Neuronal stem cell (in vitro differentiated cells): ENCODE measurements at regions not wholly inside any gene's neighbourhood (a gene's known extent, or its start where the extent isn't known, plus 50 kb on each side); places are given as distances from the start of the nearest gene placed in this dataset.

Source experiments
- DNase-seq: peaks from one replicate; pipeline ENCODE4 v3.0.0-alpha.2; 2013; ENCODE audit warnings: low spot score
- H2AFZ ChIP-seq: one replicate; pipeline ENCODE4 v1.6.1; 2013; ENCODE audit warnings: mild to moderate bottlenecking, low read length, inconsistent platforms
- H2AK5ac ChIP-seq: 2 replicates; pipeline ENCODE4 v1.6.1; 2013; ENCODE audit warnings: low read depth, mild to moderate bottlenecking, inconsistent platforms, low read length, moderate library complexity, mixed read lengths
- H2BK120ac ChIP-seq: 2 replicates; pipeline ENCODE4 v1.6.1; 2013; ENCODE audit warnings: low read depth, mild to moderate bottlenecking, inconsistent platforms, low read length, moderate library complexity, mixed read lengths
- H2BK12ac ChIP-seq: one replicate; pipeline ENCODE4 v1.6.1; 2013; ENCODE audit warnings: low read length, inconsistent platforms
- H2BK15ac ChIP-seq: 2 replicates; pipeline ENCODE4 v1.6.1; 2013; ENCODE audit warnings: mild to moderate bottlenecking, low read length, inconsistent platforms, mixed read lengths
- H2BK5ac ChIP-seq: one replicate; pipeline ENCODE4 v1.6.1; 2013; ENCODE audit warnings: inconsistent platforms, mild to moderate bottlenecking, low read length, moderate library complexity
- H3K14ac ChIP-seq: one replicate; pipeline ENCODE4 v1.6.1; 2013; ENCODE audit warnings: low read length, inconsistent platforms
- H3K18ac ChIP-seq: 2 replicates; pipeline ENCODE4 v1.6.1; 2013; ENCODE audit warnings: low read length, inconsistent platforms
- H3K23ac ChIP-seq: 2 replicates; pipeline ENCODE4 v1.6.1; 2013; ENCODE audit warnings: low read depth, mild to moderate bottlenecking, mixed read lengths, low read length, inconsistent platforms; ENCODE audit not compliant: poor library complexity
- H3K27ac ChIP-seq: replicated peaks from 3 replicates; pipeline ENCODE4 v1.5.1; 2013; ENCODE audit warnings: low read length, inconsistent platforms
- H3K27me3 ChIP-seq, 3 experiments: 2 replicates each; pipeline ENCODE4 v1.6.1; 2013; ENCODE audit warnings: low read length in 3 of 3, mild to moderate bottlenecking in 2 of 3, inconsistent platforms in 1 of 3, low read depth in 1 of 3, mixed read lengths in 1 of 3, moderate library complexity in 1 of 3; ENCODE audit not compliant: control insufficient read depth in 3 of 3, insufficient read depth in 3 of 3
- H3K36me3 ChIP-seq, 2 donors: replicated peaks in 1 of 2; 2 replicates each; pipeline ENCODE4 v1.6.1; 2013; ENCODE audit warnings: low read length in 2 of 2; ENCODE audit not compliant: control insufficient read depth in 2 of 2, insufficient read depth in 2 of 2
- H3K4ac ChIP-seq: 2 replicates; pipeline ENCODE4 v1.6.1; 2013; ENCODE audit warnings: inconsistent platforms, mild to moderate bottlenecking, low read length, moderate library complexity
- H3K4me1 ChIP-seq, 2 donors: 1 replicate in 1 of 2; 2 replicates in 1 of 2; pipeline ENCODE4 v1.6.1; 2013; ENCODE audit warnings: low read length in 2 of 2, low read depth in 1 of 2; ENCODE audit not compliant: control insufficient read depth in 2 of 2, insufficient read depth in 1 of 2
- H3K4me2 ChIP-seq: one replicate; pipeline ENCODE4 v1.6.1; 2013; ENCODE audit warnings: mild to moderate bottlenecking, low read length, inconsistent platforms; ENCODE audit not compliant: insufficient read depth, poor library complexity, severe bottlenecking
- H3K4me3 ChIP-seq, 2 donors: 2 replicates each; pipeline ENCODE4 v1.5.1; 2013; ENCODE audit warnings: low read length in 2 of 2, mild to moderate bottlenecking in 2 of 2, inconsistent platforms in 1 of 2, moderate library complexity in 1 of 2
- H3K79me1 ChIP-seq: one replicate; pipeline ENCODE4 v1.6.1; 2013; ENCODE audit warnings: low read depth, mild to moderate bottlenecking, inconsistent platforms, low read length, moderate library complexity
- H3K9ac ChIP-seq: one replicate; pipeline ENCODE4 v1.6.1; 2013; ENCODE audit warnings: mild to moderate bottlenecking, low read depth, low read length, inconsistent platforms; ENCODE audit not compliant: poor library complexity
- H3K9me3 ChIP-seq, 2 donors: replicated peaks in 1 of 2; 2 replicates each; pipeline versions ENCODE3 to v1.6.1; 2013; ENCODE audit warnings: low read length in 2 of 2, mild to moderate bottlenecking in 2 of 2, inconsistent platforms in 1 of 2, low read depth in 1 of 2, mixed read lengths in 1 of 2, moderate library complexity in 1 of 2; ENCODE audit not compliant: control insufficient read depth in 2 of 2, insufficient read depth in 1 of 2
- H4K8ac ChIP-seq: one replicate; pipeline ENCODE4 v1.6.1; 2013; ENCODE audit warnings: low read depth, mild to moderate bottlenecking, inconsistent platforms, low read length, moderate library complexity
- H4K91ac ChIP-seq: one replicate; pipeline ENCODE4 v1.6.1; 2013; ENCODE audit warnings: low read length, low read depth, mild to moderate bottlenecking, inconsistent platforms; ENCODE audit not compliant: poor library complexity
- WGBS, 2 donors: extraction: QIAGEN DNeasy Blood & Tissue Kit; methylation state at CpG; one replicate each; pipeline ENCODE4 v1.1.7; 2013; ENCODE audit warnings: missing lambda C conversion rate in 2 of 2, mixed read lengths in 1 of 2; ENCODE audit not compliant: insufficient read length in 2 of 2, insufficient replicate concordance in 1 of 2; ENCODE audit errors: extremely low coverage in 2 of 2; 5-methylcytosine and 5-hydroxymethylcytosine counted together

- Histone ChIP-seq H3K27ac (no peak overlapping the region), H3K4ac (no peak overlapping the region), H3K18ac (no peak overlapping the region), H3K9ac (no peak overlapping the region), H4K8ac (no peak overlapping the region), H2AK5ac (no peak overlapping the region), H3K9me3 (no peaks in the 10 kb centered on the region), H4K91ac (no peak overlapping the region), H2BK120ac (no peak overlapping the region), H3K79me1 (no peaks in the 10 kb centered on the region), H3K36me3 (no peaks in the 10 kb centered on the region), H3K4me2 (no peak overlapping the region), H2BK12ac (no peak overlapping the region), H3K4me3 (no peak overlapping the region), H3K23ac (no peak overlapping the region), H3K14ac (no peak overlapping the region), H2BK15ac (no peak overlapping the region), H2BK5ac (no peak overlapping the region), H3K4me1 (no peaks in the 10 kb centered on the region), H3K27me3 (no peaks in the 10 kb centered on the region), H2AFZ (no peak overlapping the region)
- WGBS, 2 donors = no CpG with 5 or more reads among the region's 4 CpGs
- no peak for DNase-seq
These were observed 153.8 kb upstream of the IRAK1BP1 start for GRCh38 chr6:78713564-78713963.

DNA sequence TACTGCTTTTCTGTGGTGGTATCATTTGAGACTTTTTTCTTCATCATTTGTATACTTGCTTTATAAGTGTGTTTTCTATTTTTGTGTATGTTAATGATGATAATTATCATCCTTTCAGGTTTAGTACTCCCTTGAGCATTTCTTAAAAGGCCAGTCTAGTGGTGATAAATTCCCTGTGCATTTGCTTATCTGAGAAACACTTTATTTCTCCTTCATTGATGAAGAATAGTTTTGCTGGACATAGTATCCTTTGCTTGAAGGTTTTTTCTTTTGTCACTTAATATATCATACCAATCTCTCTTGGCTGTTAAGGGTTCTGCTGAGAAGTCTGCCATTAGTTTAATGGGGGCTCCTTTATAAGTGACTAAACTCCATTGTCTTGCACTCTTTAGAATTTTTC is 123.2 kb upstream of the IRAK1BP1 start:
- Histone ChIP-seq H3K4me2 (no peak overlapping the region), H3K27me3 (no peaks in the 10 kb centered on the region), H3K4ac (no peak overlapping the region), H3K4me3 (no peak overlapping the region), H2BK15ac (no peak overlapping the region), H3K18ac (no peak overlapping the region), H3K36me3 (no peaks in the 10 kb centered on the region), H4K8ac (no peak overlapping the region), H2AK5ac (no peak overlapping the region), H2BK5ac (no peak overlapping the region), H4K91ac (no peak overlapping the region), H3K4me1 (no peaks in the 10 kb centered on the region), H3K14ac (no peak overlapping the region), H3K9ac (no peak overlapping the region), H3K27ac (no peak overlapping the region), H3K79me1 (no peaks in the 10 kb centered on the region), H2AFZ (no peak overlapping the region), H3K23ac (no peak overlapping the region), H3K9me3 (peaks cover 0 to 5% of the 10 kb centered on the region in 2 donors), H2BK12ac (no peak overlapping the region), H2BK120ac (no peak overlapping the region)
- DNase-seq = no peak

DNA sequence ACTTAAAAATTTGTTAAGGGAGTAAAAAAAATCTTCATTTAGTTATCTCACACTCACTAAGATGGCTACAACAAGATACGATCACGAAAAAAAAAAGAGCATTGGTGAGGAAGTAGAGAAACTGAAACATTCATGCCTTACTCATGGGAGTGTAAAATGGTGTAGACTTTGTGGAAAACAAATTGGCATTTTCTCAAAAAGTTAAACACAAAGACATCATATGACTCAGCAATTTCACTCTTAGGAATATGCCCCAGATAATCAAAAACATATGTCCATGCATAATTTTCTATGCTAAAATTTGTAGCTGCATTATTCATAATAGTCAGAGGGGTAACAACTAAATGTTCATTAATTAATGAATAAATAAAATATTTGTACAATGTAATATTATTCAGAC is 120.9 kb upstream of the IRAK1BP1 start:
- no peak overlapping the region for H3K27ac ChIP-seq
- H3K9ac ChIP-seq = no peak overlapping the region
- H3K4me2 ChIP-seq = no peak overlapping the region
- H2BK5ac ChIP-seq = no peak overlapping the region
- H3K4me1 ChIP-seq = no peaks in the 10 kb centered on the region
- peaks cover 0 to 5% of the 10 kb centered on the region in 2 donors for H3K9me3 ChIP-seq
- no peaks in the 10 kb centered on the region for H3K79me1 ChIP-seq
- no peak overlapping the region for H3K18ac ChIP-seq
- H3K23ac ChIP-seq = no peak overlapping the region
- no peaks in the 10 kb centered on the region for H3K36me3 ChIP-seq
- no peak for DNase-seq
- H2BK120ac ChIP-seq = no peak overlapping the region
- H2BK12ac ChIP-seq = no peak overlapping the region
- no peak overlapping the region for H4K91ac ChIP-seq
- H2AK5ac ChIP-seq = no peak overlapping the region
- no peak overlapping the region for H2BK15ac ChIP-seq
- H3K4me3 ChIP-seq = no peak overlapping the region
- no peaks in the 10 kb centered on the region for H3K27me3 ChIP-seq
- no peak overlapping the region for H4K8ac ChIP-seq
- H3K14ac ChIP-seq = no peak overlapping the region
- no peak overlapping the region for H2AFZ ChIP-seq
- H3K4ac ChIP-seq = no peak overlapping the region
- WGBS, 2 donors = no CpG with 5 or more reads among the region's 2 CpGs

DNA sequence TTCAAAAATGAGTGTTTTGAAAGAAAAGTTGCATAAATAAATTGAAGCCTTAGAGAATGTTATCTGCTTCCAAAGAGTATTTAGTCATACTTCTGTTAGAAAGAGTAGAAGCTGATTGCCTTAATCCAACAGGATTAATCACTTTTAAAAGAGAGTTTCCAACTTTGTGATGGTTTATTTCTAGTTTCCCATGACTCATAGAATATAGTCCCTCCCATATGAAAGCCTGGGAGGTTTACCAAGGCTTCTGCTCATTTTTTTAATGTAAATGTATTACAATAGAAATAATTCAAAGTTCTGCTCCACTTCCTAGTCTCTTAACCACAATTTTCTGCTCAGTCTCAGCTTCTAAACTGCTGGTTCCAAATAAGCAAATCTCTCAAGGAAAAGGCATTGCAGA is 118.0 kb upstream of the IRAK1BP1 start:
- no peak overlapping the region for H4K91ac ChIP-seq
- no peak overlapping the region for H3K4me2 ChIP-seq
- no peak overlapping the region for H4K8ac ChIP-seq
- no peak for DNase-seq
- H3K4ac ChIP-seq = no peak overlapping the region
- no peak overlapping the region for H2AFZ ChIP-seq
- H3K27ac ChIP-seq = no peak overlapping the region
- H3K18ac ChIP-seq = no peak overlapping the region
- no peak overlapping the region for H2BK15ac ChIP-seq
- no peak overlapping the region for H2BK5ac ChIP-seq
- H2BK120ac ChIP-seq = no peak overlapping the region
- no peak overlapping the region for H3K4me3 ChIP-seq
- H3K79me1 ChIP-seq = no peaks in the 10 kb centered on the region
- no peak overlapping the region for H2BK12ac ChIP-seq
- no peak overlapping the region for H2AK5ac ChIP-seq
- H3K27me3 ChIP-seq = no peaks in the 10 kb centered on the region
- no peak overlapping the region for H3K9ac ChIP-seq
- no peaks in the 10 kb centered on the region for H3K36me3 ChIP-seq
- no peaks in the 10 kb centered on the region for H3K4me1 ChIP-seq
- H3K9me3 ChIP-seq = peaks cover 0 to 5% of the 10 kb centered on the region in 2 donors
- no peak overlapping the region for H3K23ac ChIP-seq
- H3K14ac ChIP-seq = no peak overlapping the region
